ENCODE measurements at regions not wholly inside any gene's neighbourhood (a gene's known extent, or its start where the extent isn't known, plus 50 kb on each side); places are given as distances from the start of the nearest gene placed in this dataset.

- no peaks in the 10 kb centered on the region for H3K9me3 Mint-ChIP-seq
- H3K36me3 Mint-ChIP-seq (ENCODE audit: low read depth): no peaks in the 10 kb centered on the region
- no peak overlapping the region for H3K4me3 Mint-ChIP-seq
- intact Hi-C loops (cut with micrococcal nuclease): no loop called here
- H3K27ac Mint-ChIP-seq: no peak overlapping the region
- no peaks in the 10 kb centered on the region for H3K27me3 Mint-ChIP-seq
- peaks cover 40% of the 10 kb centered on the region for H3K4me1 Mint-ChIP-seq (ENCODE audit: low read depth)
These were observed 65.0 kb downstream of the PITPNM2 start for GRCh38 chr12:123085730-123086487.

GRCh38 chr12:123085066-123085465 lies 65.8 kb downstream of the PITPNM2 start:
- H3K27ac Mint-ChIP-seq: no peak overlapping the region
- H3K9me3 Mint-ChIP-seq: no peaks in the 10 kb centered on the region
- no peaks in the 10 kb centered on the region for H3K36me3 Mint-ChIP-seq (ENCODE audit: low read depth)
- H3K4me1 Mint-ChIP-seq (ENCODE audit: low read depth): peaks cover 40% of the 10 kb centered on the region
- no peaks in the 10 kb centered on the region for H3K27me3 Mint-ChIP-seq
- intact Hi-C loops (cut with micrococcal nuclease): no loop called here
- H3K4me3 Mint-ChIP-seq: no peak overlapping the region

DNA sequence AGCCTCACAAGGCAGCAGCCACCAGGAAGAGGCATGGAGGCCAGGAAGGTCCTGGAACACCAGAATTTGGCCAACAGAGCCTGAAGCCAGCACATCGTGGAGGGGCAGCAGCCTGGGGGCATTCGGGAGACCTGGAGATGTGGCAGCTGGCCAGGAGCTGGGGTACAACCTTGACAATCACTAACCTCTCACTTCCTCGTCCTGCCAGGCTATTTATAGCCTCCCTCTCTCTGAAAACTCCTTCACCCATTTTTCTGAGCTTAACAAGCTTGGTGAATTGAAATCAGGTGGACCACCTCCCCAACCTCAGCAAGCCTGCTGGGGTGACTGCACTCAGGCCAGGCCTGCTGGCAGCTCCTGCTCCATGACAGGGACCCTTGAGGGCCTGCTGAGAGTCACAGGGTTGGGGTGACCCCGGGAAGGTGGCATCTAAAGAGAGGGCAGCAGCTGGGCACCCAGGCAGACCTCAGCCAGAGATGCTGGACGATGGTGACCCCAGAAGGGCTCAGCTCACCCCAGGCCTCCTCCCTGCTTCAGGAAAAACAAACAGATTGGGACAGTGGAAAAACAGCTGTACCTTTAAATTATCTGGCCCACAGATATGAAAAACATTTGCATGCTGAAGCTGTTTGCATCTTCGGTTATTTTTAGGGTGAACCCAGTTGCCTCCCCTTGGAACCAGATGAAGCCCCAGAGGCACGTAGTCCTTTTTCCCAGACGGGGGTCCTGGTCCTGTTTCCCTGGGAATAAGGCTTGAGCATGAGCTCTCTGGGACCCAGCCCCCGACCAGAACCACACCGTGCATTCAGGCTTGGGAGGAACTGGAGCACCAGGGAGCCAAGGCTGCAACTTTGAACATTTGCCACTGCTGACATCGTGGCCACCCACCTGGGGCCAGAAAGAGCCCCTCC lies 67.0 kb downstream of the PITPNM2 start:
- no peaks in the 10 kb centered on the region for H3K27me3 Mint-ChIP-seq
- H3K36me3 Mint-ChIP-seq (ENCODE audit: low read depth): no peaks in the 10 kb centered on the region
- intact Hi-C loops (cut with micrococcal nuclease): no loop called here
- H3K9me3 Mint-ChIP-seq: no peaks in the 10 kb centered on the region
- H3K27ac Mint-ChIP-seq: no peak overlapping the region
- H3K4me3 Mint-ChIP-seq: no peak overlapping the region
- peaks cover 30% of the 10 kb centered on the region for H3K4me1 Mint-ChIP-seq (ENCODE audit: low read depth)

DNA sequence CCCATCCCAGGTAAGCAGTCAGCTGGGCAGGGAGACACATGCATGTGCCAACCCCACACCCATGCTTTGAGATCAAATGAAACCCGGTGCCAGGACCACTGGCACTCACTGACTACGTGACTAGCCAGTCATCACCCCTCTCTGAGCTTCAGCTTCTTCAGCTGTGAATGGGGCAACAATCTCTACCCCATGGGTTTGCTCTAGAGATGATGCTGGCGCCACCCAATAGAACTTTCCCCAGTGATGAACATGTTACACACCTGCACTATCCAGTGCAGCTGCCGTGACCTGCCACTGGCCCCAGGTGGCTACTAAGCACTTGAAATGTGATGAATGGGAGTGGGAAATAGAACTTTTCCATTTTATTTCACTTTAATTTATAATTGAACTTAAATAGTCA lies 70.3 kb downstream of the PITPNM2 start:
- intact Hi-C loops (cut with micrococcal nuclease): no loop called here
- Mint-ChIP-seq H3K4me1 (ENCODE audit: low read depth) (peaks cover 23% of the 10 kb centered on the region), H3K4me3 (no peak overlapping the region), H3K36me3 (ENCODE audit: low read depth) (no peaks in the 10 kb centered on the region), H3K27ac (no peak overlapping the region), H3K9me3 (no peaks in the 10 kb centered on the region), H3K27me3 (peaks cover 2% of the 10 kb centered on the region)

GRCh38 chr12:123078531-123079155 lies 72.2 kb downstream of the PITPNM2 start:
- no peaks in the 10 kb centered on the region for H3K36me3 Mint-ChIP-seq (ENCODE audit: low read depth)
- intact Hi-C loops (cut with micrococcal nuclease): no loop called here
- H3K9me3 Mint-ChIP-seq: no peaks in the 10 kb centered on the region
- peaks cover 2% of the 10 kb centered on the region for H3K27me3 Mint-ChIP-seq
- no peak overlapping the region for H3K27ac Mint-ChIP-seq
- no peak overlapping the region for H3K4me3 Mint-ChIP-seq
- H3K4me1 Mint-ChIP-seq (ENCODE audit: low read depth): peaks cover 10% of the 10 kb centered on the region

- H3K4me1 Mint-ChIP-seq (ENCODE audit: low read depth): peaks cover 6% of the 10 kb centered on the region
- H3K27me3 Mint-ChIP-seq: peaks cover 2% of the 10 kb centered on the region
- intact Hi-C loops (cut with micrococcal nuclease): no loop called here
- H3K36me3 Mint-ChIP-seq (ENCODE audit: low read depth): no peaks in the 10 kb centered on the region
- H3K27ac Mint-ChIP-seq: no peak overlapping the region
- H3K4me3 Mint-ChIP-seq: no peak overlapping the region
- H3K9me3 Mint-ChIP-seq: no peaks in the 10 kb centered on the region
These were observed 72.8 kb downstream of the PITPNM2 start for GRCh38 chr12:123078120-123078465.

GRCh38 chr12:123077298-123078119 lies 73.4 kb downstream of the PITPNM2 start:
- intact Hi-C loops (cut with micrococcal nuclease): no loop called here

DNA sequence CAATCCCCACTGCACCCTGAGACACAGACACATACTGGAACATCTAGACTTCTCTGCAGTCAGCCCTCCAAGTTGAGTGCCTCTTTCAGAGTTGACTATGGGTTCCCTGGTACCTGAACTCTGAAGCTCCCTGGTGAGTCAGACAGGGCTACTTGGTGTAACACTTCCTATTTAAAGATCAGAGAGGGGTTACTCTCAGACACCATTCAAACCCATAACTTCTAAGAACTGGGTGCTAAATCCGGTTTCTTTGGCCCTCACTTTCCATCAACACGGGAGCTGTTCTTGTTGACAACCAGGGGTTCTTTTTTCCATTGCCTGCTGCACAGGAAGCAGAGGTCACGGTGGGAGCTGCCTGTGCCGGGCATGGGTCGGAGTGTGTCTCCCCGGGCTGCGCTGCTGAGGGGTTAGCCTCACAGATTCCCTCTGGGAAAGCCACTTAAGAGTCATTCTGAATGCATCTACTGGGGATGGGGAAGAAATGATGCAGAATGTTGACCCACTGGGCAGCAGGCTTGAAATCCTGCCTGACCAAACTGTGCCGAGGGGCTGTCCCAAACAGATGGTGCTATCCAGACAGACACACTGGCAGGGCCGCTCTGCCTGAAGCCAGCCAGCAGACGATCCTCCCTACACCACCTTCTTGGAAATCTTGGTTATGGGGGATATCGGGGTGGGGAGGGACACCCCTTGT lies 74.1 kb downstream of the PITPNM2 start:
- no peaks in the 10 kb centered on the region for H3K4me1 Mint-ChIP-seq (ENCODE audit: low read depth)
- intact Hi-C loops (cut with micrococcal nuclease): no loop called here
- H3K4me3 Mint-ChIP-seq: no peak overlapping the region
- no peaks in the 10 kb centered on the region for H3K9me3 Mint-ChIP-seq
- H3K27ac Mint-ChIP-seq: no peak overlapping the region
- no peaks in the 10 kb centered on the region for H3K36me3 Mint-ChIP-seq (ENCODE audit: low read depth)
- H3K27me3 Mint-ChIP-seq: peaks cover 2% of the 10 kb centered on the region

More at GRCh38 chr12:123077298-123078119, 73.4 kb downstream of the PITPNM2 start:
- peaks cover 2% of the 10 kb centered on the region for H3K27me3 Mint-ChIP-seq
- H3K9me3 Mint-ChIP-seq: no peaks in the 10 kb centered on the region
- H3K36me3 Mint-ChIP-seq (ENCODE audit: low read depth): no peaks in the 10 kb centered on the region
- H3K4me1 Mint-ChIP-seq (ENCODE audit: low read depth): peaks cover 1% of the 10 kb centered on the region
- H3K4me3 Mint-ChIP-seq: no peak overlapping the region
- H3K27ac Mint-ChIP-seq: no peak overlapping the region

GRCh38 chr12:123075646-123076171 lies 75.2 kb downstream of the PITPNM2 start:
- H3K9me3 Mint-ChIP-seq: no peaks in the 10 kb centered on the region
- H3K4me1 Mint-ChIP-seq (ENCODE audit: low read depth): no peaks in the 10 kb centered on the region
- intact Hi-C loops (cut with micrococcal nuclease): no loop called here
- no peak overlapping the region for H3K27ac Mint-ChIP-seq
- peaks cover 2% of the 10 kb centered on the region for H3K27me3 Mint-ChIP-seq
- H3K36me3 Mint-ChIP-seq (ENCODE audit: low read depth): no peaks in the 10 kb centered on the region
- no peak overlapping the region for H3K4me3 Mint-ChIP-seq

GRCh38 chr12:123075087-123075645 lies 75.7 kb downstream of the PITPNM2 start:
- Mint-ChIP-seq H3K4me1 (ENCODE audit: low read depth) (no peaks in the 10 kb centered on the region), H3K4me3 (no peak overlapping the region), H3K36me3 (ENCODE audit: low read depth) (no peaks in the 10 kb centered on the region), H3K27me3 (peaks cover 2% of the 10 kb centered on the region), H3K9me3 (no peaks in the 10 kb centered on the region), H3K27ac (no peak overlapping the region)
- intact Hi-C loops (cut with micrococcal nuclease): no loop called here

DNA sequence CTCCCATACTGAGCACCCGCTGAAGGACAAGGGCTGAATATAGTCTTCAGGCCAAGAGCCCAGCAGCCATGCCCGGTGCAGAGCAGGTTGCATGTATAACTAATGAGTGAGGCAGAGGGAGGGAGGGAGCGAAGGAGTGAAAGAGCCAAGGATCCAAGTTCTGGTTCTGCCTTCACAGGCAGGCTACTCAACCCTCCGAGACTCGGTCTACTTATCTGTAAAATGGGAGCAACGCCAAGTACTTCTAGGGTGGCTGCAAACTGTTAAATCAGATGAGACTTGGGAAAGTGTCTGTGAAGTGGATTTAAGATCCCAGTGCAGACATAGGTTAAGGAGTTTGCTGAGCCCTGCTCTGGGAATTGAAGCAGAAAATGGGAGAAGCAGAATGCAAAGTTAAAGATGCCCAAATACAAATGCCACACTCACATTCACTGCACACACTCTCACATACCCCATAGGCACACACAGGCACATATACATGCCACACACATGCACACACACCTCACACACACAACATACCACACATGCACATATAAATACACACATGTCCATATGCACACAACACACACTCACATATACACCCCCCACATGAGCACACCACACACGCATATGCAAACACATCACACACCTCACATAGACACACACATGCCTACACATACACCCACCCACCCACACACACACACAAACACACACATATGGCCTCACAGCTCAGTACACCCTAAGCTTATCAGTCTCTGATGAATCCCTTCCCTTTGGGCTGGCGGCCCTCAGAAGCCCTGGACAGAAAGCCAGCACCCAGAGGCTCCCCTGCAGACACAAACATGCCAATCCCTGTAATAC lies 76.7 kb downstream of the PITPNM2 start:
- Mint-ChIP-seq H3K27ac (no peak overlapping the region), H3K4me3 (no peak overlapping the region), H3K27me3 (peaks cover 2% of the 10 kb centered on the region), H3K4me1 (ENCODE audit: low read depth) (no peaks in the 10 kb centered on the region), H3K9me3 (no peaks in the 10 kb centered on the region), H3K36me3 (ENCODE audit: low read depth) (no peaks in the 10 kb centered on the region)
- intact Hi-C loops (cut with micrococcal nuclease): no loop called here

- Mint-ChIP-seq H3K27me3 (peaks cover 2% of the 10 kb centered on the region), H3K27ac (no peak overlapping the region), H3K9me3 (no peaks in the 10 kb centered on the region), H3K4me3 (no peak overlapping the region), H3K4me1 (ENCODE audit: low read depth) (no peaks in the 10 kb centered on the region), H3K36me3 (ENCODE audit: low read depth) (no peaks in the 10 kb centered on the region)
- intact Hi-C loops (cut with micrococcal nuclease): no loop called here
These were observed 77.6 kb downstream of the PITPNM2 start for GRCh38 chr12:123073292-123073691.

Measured in dendritic cell treated with granulocyte-macrophage colony-stimulating factor and Interleukin-4, amounts not matched to agents 40 ng/mL and 50 ng/mL, for 4 days (primary cell).